IMR-90 (cell line): ENCODE measurements at regions not wholly inside any gene's neighbourhood (a gene's known extent, or its start where the extent isn't known, plus 50 kb on each side); places are given as distances from the start of the nearest gene placed in this dataset.

Experiments
- ATAC-seq: fragments of 200-7000 bp; cut with Tn5 transposase; 2 replicates; pipeline ENCODE4 v1.9.1; 2020; ENCODE audit warnings: low read depth, mild to moderate bottlenecking, moderate library complexity
- BruUV-seq: library from RNA; stranded (reverse); fragments of 400-500 nt; replicated peaks from 2 replicates; lab custom pipeline; 2021; lab: Mats Ljungman, UMichigan
- CTCF ChIA-PET: fragments of 300-600 bp; formaldehyde crosslinking; extraction: SDS; loops from one replicate; lab custom pipeline; 2021; ENCODE audit warnings: antibody characterized with exemption; lab: Yijun Ruan, JAX
- POLR2A ChIA-PET: fragments of 300-600 bp; sonication (Branson Sonifier 250); formaldehyde crosslinking; loops from one replicate; lab custom pipeline; 2022; ENCODE audit warnings: antibody characterized with exemption; ENCODE audit not compliant: unreplicated experiment; lab: Charles Lee
- DNase-seq: peaks from one replicate; pipeline ENCODE4 v3.0.0; 2013
- H2AFZ ChIP-seq: replicated peaks from 2 replicates; pipeline ENCODE3; 2013; ENCODE audit warnings: low read length, mild to moderate bottlenecking; ENCODE audit not compliant: poor library complexity
- H2AK5ac ChIP-seq: 2 replicates; pipeline ENCODE4 v1.6.1; 2013; ENCODE audit warnings: low read depth, low read length, inconsistent platforms
- H2AK9ac ChIP-seq: replicated peaks from 2 replicates; pipeline ENCODE3; 2013; ENCODE audit warnings: mild to moderate bottlenecking, low read depth, low read length, moderate library complexity; ENCODE audit not compliant: poor library complexity
- H2BK120ac ChIP-seq: 2 replicates; pipeline ENCODE4 v1.6.1; 2013; ENCODE audit warnings: low read depth, low read length, inconsistent platforms
- H2BK15ac ChIP-seq: 3 replicates; pipeline ENCODE4 v1.6.1; 2013; ENCODE audit warnings: low read depth, low read length, inconsistent platforms
- H2BK20ac ChIP-seq: 2 replicates; pipeline ENCODE4 v1.6.1; 2013; ENCODE audit warnings: low read depth, mild to moderate bottlenecking, inconsistent platforms, low read length, moderate library complexity
- H2BK5ac ChIP-seq: 2 replicates; pipeline ENCODE4 v1.6.1; 2013; ENCODE audit warnings: mild to moderate bottlenecking, low read depth, low read length, inconsistent platforms; ENCODE audit not compliant: poor library complexity, severe bottlenecking
- H3K14ac ChIP-seq: replicated peaks from 2 replicates; pipeline ENCODE4 v1.6.1; 2013; ENCODE audit warnings: low read depth, low read length, inconsistent platforms
- H3K18ac ChIP-seq: 2 replicates; pipeline ENCODE4 v1.6.1; 2013; ENCODE audit warnings: low read depth, low read length, control low read depth
- H3K23ac ChIP-seq: 2 replicates; pipeline ENCODE4 v1.6.1; 2013; ENCODE audit warnings: low read depth, low read length, inconsistent platforms
- H3K27ac ChIP-seq: 2 replicates; pipeline ENCODE4 v1.5.1; 2013; ENCODE audit warnings: mild to moderate bottlenecking, control low read depth, low read length; ENCODE audit not compliant: insufficient read depth
- H3K27me3 ChIP-seq: 2 replicates; pipeline ENCODE4 v1.6.1; 2013; ENCODE audit warnings: low read length; ENCODE audit not compliant: control insufficient read depth, insufficient read depth
- H3K36me3 ChIP-seq: 2 replicates; pipeline ENCODE4 v1.6.1; 2013; ENCODE audit warnings: low read length, mixed read lengths; ENCODE audit not compliant: control insufficient read depth, insufficient read depth
- H3K4ac ChIP-seq: 2 replicates; pipeline ENCODE4 v1.6.1; 2013; ENCODE audit warnings: low read depth, low read length, inconsistent platforms
- H3K4me1 ChIP-seq: 2 replicates; pipeline ENCODE4 v1.6.1; 2013; ENCODE audit warnings: low read length, mixed read lengths; ENCODE audit not compliant: control insufficient read depth, insufficient read depth
- H3K4me2 ChIP-seq: 2 replicates; pipeline ENCODE4 v1.6.1; 2013; ENCODE audit warnings: low read depth, mild to moderate bottlenecking, control low read depth, low read length, moderate library complexity
- H3K4me3 ChIP-seq: 2 replicates; pipeline ENCODE4 v1.5.1; 2013; ENCODE audit warnings: low read depth, mild to moderate bottlenecking, control low read depth, low read length, moderate library complexity; ENCODE audit not compliant: insufficient read depth
- H3K56ac ChIP-seq: 2 replicates; pipeline ENCODE4 v1.6.1; 2013; ENCODE audit warnings: low read length, inconsistent platforms; ENCODE audit not compliant: insufficient read depth; ENCODE audit errors: extremely low read depth
- H3K79me1 ChIP-seq, 2 experiments: 2 replicates each; pipeline ENCODE4 v1.6.1; 2013; ENCODE audit warnings: low read length in 2 of 2, inconsistent platforms in 1 of 2, low read depth in 1 of 2
- H3K9ac ChIP-seq: 2 replicates; pipeline ENCODE4 v1.6.1; 2013; ENCODE audit warnings: low read depth, low read length, control low read depth
- H3K9me1 ChIP-seq: 2 replicates; pipeline ENCODE4 v1.6.1; 2013; ENCODE audit warnings: low read length, inconsistent platforms; ENCODE audit not compliant: insufficient read depth
- H3K9me3 ChIP-seq: 2 replicates; pipeline ENCODE4 v1.6.1; 2013; ENCODE audit warnings: low read length; ENCODE audit not compliant: control insufficient read depth, insufficient read depth
- H4K20me1 ChIP-seq: 2 replicates; pipeline ENCODE4 v1.6.1; 2013; ENCODE audit warnings: low read length, inconsistent platforms; ENCODE audit not compliant: insufficient read depth
- H4K5ac ChIP-seq: 2 replicates; pipeline ENCODE4 v1.6.1; 2013; ENCODE audit warnings: mild to moderate bottlenecking, low read depth, low read length, control low read depth
- H4K8ac ChIP-seq, 2 experiments: 2 replicates each; pipeline ENCODE4 v1.6.1; 2013; ENCODE audit warnings: low read depth in 2 of 2, low read length in 2 of 2, control low read depth in 1 of 2, inconsistent platforms in 1 of 2
- H4K91ac ChIP-seq: 2 replicates; pipeline ENCODE4 v1.6.1; 2013; ENCODE audit warnings: low read depth, low read length, inconsistent platforms; ENCODE audit not compliant: insufficient read depth
- CEBPB ChIP-seq: IDR thresholded peaks from 2 replicates; pipeline ENCODE4 v1.6.1; 2012; ENCODE audit warnings: low read depth, low read length, improper control_type of control experiment
- CHD1 ChIP-seq: IDR thresholded peaks from 2 replicates; pipeline ENCODE4 v1.6.1; 2012; ENCODE audit warnings: low read depth, low read length, improper control_type of control experiment
- MAFK ChIP-seq: IDR thresholded peaks from 2 replicates; pipeline ENCODE4 v1.6.1; 2012; ENCODE audit warnings: low read depth, low read length, improper control_type of control experiment
- MAZ ChIP-seq: IDR thresholded peaks from 2 replicates; pipeline ENCODE4 v1.6.1; 2012; ENCODE audit warnings: low read depth, mild to moderate bottlenecking, low read length, improper control_type of control experiment, moderate library complexity, borderline replicate concordance
- NFE2L2 ChIP-seq: fragments of 150-350 bp; IDR thresholded peaks from 2 replicates; pipeline ENCODE4 v1.6.1; 2016; ENCODE audit warnings: low read depth, mild to moderate bottlenecking, low read length
- RCOR1 ChIP-seq: IDR thresholded peaks from 2 replicates; pipeline ENCODE4 v1.6.1; 2012; ENCODE audit warnings: mild to moderate bottlenecking, low read length, improper control_type of control experiment; ENCODE audit not compliant: insufficient replicate concordance
- SMC3 ChIP-seq: fragments of 150-350 bp; IDR thresholded peaks from 2 replicates; pipeline ENCODE4 v1.6.1; 2016; ENCODE audit warnings: low read depth, mild to moderate bottlenecking, antibody characterized with exemption, low read length, moderate library complexity
- USF2 ChIP-seq: fragments of 150-350 bp; IDR thresholded peaks from 2 replicates; pipeline ENCODE4 v1.6.1; 2017; ENCODE audit warnings: mild to moderate bottlenecking, antibody characterized with exemption, low read length, low read depth
- WGBS, 2 experiments: methylation state at CpG; one replicate each; pipeline versions ENCODE4 v1.1.5 to v1.1.7; 2013; ENCODE audit warnings: missing lambda C conversion rate in 2 of 2; ENCODE audit not compliant: insufficient read length in 1 of 2; ENCODE audit errors: extremely low coverage in 2 of 2; 5-methylcytosine and 5-hydroxymethylcytosine counted together
- dilution Hi-C: fragments of 300-500 bp; cut with HindIII; formaldehyde crosslinking; loops from one replicate; pipeline ENCODE4 v1.14.3; 2018; ENCODE audit warnings: low sequenced_read_pairs; ENCODE audit not compliant: unreplicated experiment
- in situ Hi-C: fragments of 300-500 bp; cut with MboI; formaldehyde crosslinking; loops from 3 replicates; pipeline ENCODE4 v1.14.3; 2019; ENCODE audit warnings: low sequenced_read_pairs, inconsistent platforms, mixed read lengths
- intact Hi-C: fragments of 100-400 bp; cut with micrococcal nuclease; formaldehyde crosslinking; loops from 2 replicates; pipeline ENCODE4 v1.10.0; 2022

DNA sequence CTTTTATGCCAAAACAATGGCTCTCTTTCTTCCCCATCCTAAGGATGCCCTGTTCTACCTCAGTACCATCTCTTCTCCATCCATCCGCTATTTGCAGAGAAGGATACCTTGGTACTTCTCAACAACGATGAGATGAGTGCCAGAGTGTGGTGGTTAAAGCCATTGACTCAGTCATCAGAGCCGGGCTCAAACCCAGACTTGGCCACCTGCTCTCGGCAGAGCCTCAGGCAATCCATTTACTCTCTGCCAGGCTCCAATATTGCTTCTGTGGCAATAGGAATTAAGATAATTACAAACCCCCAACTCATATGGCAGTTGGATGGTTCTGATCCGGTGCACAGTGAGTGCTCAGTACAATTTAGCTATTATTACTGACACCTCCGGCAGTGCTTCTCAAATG lies 121.3 kb downstream of the PRLHR start:
- no peak for DNase-seq
- H4K91ac ChIP-seq = no peak overlapping the region
- no peak overlapping the region for H4K8ac ChIP-seq
- no peak overlapping the region for H2AFZ ChIP-seq
- H3K27me3 ChIP-seq = no peaks in the 10 kb centered on the region
- H3K4ac ChIP-seq = no peak overlapping the region
- no peak overlapping the region for H3K4me2 ChIP-seq
- no peak overlapping the region for H3K14ac ChIP-seq
- H2BK5ac ChIP-seq = no peak overlapping the region
- no peak overlapping the region for H2AK9ac ChIP-seq
- ChIA-PET POLR2A (no interaction called here), CTCF (no interaction called here)
- no peaks in the 10 kb centered on the region for H3K9me1 ChIP-seq
- dilution Hi-C loops (no loop called here), in situ Hi-C loops (no loop called here), intact Hi-C loops (no loop called here)
- BruUV-seq = no TSS peak
- H2BK15ac ChIP-seq = no peak overlapping the region
- H2AK5ac ChIP-seq = no peak overlapping the region
- H3K4me1 ChIP-seq = no peaks in the 10 kb centered on the region
- WGBS, 2 experiments = no CpG with 5 or more reads among the region's 6 CpGs
- no peak overlapping the region for H3K23ac ChIP-seq
- H2BK120ac ChIP-seq = no peak overlapping the region
- no peak for ATAC-seq
- no peaks in the 10 kb centered on the region for H3K9me3 ChIP-seq
- H3K36me3 ChIP-seq = no peaks in the 10 kb centered on the region
- H3K4me3 ChIP-seq = no peak overlapping the region
- no peak overlapping the region for H3K18ac ChIP-seq
- no peaks in the 10 kb centered on the region for H3K79me1 ChIP-seq
- H3K27ac ChIP-seq = no peak overlapping the region
- no peak overlapping the region for H3K56ac ChIP-seq
- H4K5ac ChIP-seq = no peak overlapping the region
- no peak overlapping the region for H3K9ac ChIP-seq
- no peak for TF ChIP-seq SMC3
- no peak for TF ChIP-seq CEBPB
- TF ChIP-seq USF2 = no peak
- no peak for TF ChIP-seq MAFK
- TF ChIP-seq RCOR1 = no peak
- TF ChIP-seq NFE2L2 = no peak
- TF ChIP-seq CHD1 = no peak
- no peak for TF ChIP-seq MAZ
- no peaks in the 10 kb centered on the region for H4K20me1 ChIP-seq
- H2BK20ac ChIP-seq = no peak overlapping the region
